ENCODE measurements at regions not wholly inside any gene's neighbourhood (a gene's known extent, or its start where the extent isn't known, plus 50 kb on each side); places are given as distances from the start of the nearest gene placed in this dataset.

DNA sequence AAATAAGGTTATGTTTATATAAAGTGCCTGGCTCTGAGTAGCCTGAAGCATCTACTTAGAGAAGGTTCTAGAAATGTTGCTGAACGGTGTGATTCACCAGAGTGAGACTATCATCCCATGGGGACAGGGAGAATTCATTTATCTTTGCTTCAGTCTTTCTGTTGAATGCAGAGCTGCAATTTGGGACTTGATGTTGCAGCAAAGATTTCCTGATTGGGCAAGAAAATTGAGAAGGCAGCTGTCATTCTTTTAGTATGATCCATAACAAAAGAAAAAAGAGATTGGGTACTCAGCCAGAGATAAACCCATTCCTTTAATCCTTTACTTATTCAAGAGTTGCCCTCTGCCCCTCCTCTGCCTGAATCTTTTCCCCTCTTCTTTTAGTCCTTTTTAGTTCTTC is 456.3 kb upstream of the WWC1 start:
- H3K36me3 Mint-ChIP-seq (ENCODE audit: low read depth): no peaks in the 10 kb centered on the region
- H3K27me3 Mint-ChIP-seq: no peaks in the 10 kb centered on the region
- no peak overlapping the region for H3K4me3 Mint-ChIP-seq
- H3K27ac Mint-ChIP-seq: no peak overlapping the region
- POLR2A ChIA-PET: no interaction called here
- CTCF ChIA-PET: no interaction called here
- no peaks in the 10 kb centered on the region for H3K4me1 Mint-ChIP-seq
- H3K9me3 Mint-ChIP-seq (ENCODE audit: low read depth): no peaks in the 10 kb centered on the region
- ATAC-seq (no peak), DNase-seq (no peak)
- intact Hi-C loops (cut with DNase I, micrococcal nuclease): no loop called here

DNA sequence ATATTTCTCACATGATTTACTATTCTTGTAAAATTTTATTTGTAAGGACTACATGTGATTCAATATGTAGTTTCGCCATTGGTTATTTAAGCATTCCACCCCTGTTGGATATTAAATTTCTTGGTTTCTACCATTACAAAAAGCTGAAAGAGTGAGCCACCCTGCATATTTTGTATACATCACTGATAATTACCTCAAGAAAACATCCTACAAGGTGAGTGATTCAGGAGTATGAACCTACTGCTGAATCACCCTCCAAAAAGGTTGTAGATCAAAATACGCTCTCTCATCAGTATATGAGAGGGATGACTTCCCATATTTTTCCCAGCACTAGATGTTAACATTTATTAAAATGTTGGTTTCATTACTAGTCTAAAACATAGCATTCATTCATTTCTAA is 454.3 kb upstream of the WWC1 start:
- ChIA-PET CTCF (no interaction called here), POLR2A (no interaction called here)
- no peaks in the 10 kb centered on the region for H3K9me3 Mint-ChIP-seq (ENCODE audit: low read depth)
- DNase-seq: no peak
- intact Hi-C loops (cut with DNase I, micrococcal nuclease): no loop called here
- no peaks in the 10 kb centered on the region for H3K36me3 Mint-ChIP-seq (ENCODE audit: low read depth)
- no peaks in the 10 kb centered on the region for H3K27me3 Mint-ChIP-seq
- no peaks in the 10 kb centered on the region for H3K4me1 Mint-ChIP-seq
- ATAC-seq: no peak
- H3K4me3 Mint-ChIP-seq: no peak overlapping the region
- H3K27ac Mint-ChIP-seq: no peak overlapping the region

DNA sequence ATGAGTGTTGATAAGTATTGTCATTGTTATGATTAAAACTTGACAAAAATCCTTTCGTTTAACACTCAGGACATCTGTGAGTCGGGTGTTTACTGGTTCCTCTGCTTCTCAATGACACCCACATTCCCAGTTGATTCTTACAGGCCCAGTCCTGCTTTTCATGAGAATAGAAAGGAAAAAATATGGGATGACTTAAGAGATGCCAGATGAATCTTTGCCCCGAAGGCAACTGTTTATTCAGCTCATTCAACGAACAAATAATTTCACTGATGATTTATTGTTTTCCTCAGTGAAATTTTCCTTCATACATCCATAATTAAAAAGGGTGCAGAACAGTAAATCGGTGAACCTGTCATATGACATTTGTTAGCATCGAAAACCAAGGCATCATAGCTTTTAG is 452.4 kb upstream of the WWC1 start:
- Mint-ChIP-seq H3K4me3 (no peak overlapping the region), H3K36me3 (ENCODE audit: low read depth) (no peaks in the 10 kb centered on the region), H3K9me3 (ENCODE audit: low read depth) (no peaks in the 10 kb centered on the region), H3K4me1 (no peaks in the 10 kb centered on the region), H3K27ac (no peak overlapping the region), H3K27me3 (no peaks in the 10 kb centered on the region)
- DNase-seq (no peak), ATAC-seq (no peak)
- POLR2A ChIA-PET: no interaction called here
- CTCF ChIA-PET: no interaction called here
- intact Hi-C loops (cut with DNase I, micrococcal nuclease): no loop called here

DNA sequence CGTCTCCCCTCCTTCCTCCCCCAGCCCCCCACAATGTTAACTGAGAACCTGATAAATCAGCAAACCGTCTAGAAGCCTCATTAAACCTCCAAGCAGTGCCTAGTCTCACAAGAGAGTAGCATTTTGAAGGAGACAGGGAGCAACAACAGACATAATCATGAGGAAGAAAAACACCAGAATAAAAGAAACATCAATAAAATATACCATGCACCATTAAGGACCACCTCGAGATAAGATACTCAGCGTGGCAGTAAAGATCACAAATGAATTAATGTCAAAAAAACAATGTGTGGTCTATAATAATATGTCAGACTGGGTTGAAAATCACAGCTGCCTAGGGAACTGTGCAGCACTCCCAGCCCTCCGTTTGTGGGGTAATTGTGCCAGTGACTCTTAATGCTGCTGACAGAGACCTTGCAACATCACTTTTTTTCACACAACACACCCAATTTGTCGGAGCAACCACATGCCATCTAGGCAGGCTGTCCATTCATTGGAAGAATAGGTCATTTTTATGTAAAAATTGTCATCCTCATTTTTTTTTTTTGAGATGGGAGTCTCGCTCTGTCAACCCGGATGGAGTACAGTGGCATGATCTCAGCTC is 450.8 kb upstream of the WWC1 start:
- H3K4me1 Mint-ChIP-seq: no peaks in the 10 kb centered on the region
- POLR2A ChIA-PET: no interaction called here
- no peaks in the 10 kb centered on the region for H3K27me3 Mint-ChIP-seq
- no peak overlapping the region for H3K27ac Mint-ChIP-seq
- intact Hi-C loops (cut with DNase I, micrococcal nuclease): no loop called here
- no peaks in the 10 kb centered on the region for H3K9me3 Mint-ChIP-seq (ENCODE audit: low read depth)
- CTCF ChIA-PET: no interaction called here
- no peaks in the 10 kb centered on the region for H3K36me3 Mint-ChIP-seq (ENCODE audit: low read depth)
- no peak for DNase-seq
- no peak overlapping the region for H3K4me3 Mint-ChIP-seq
- ATAC-seq: no peak

DNA sequence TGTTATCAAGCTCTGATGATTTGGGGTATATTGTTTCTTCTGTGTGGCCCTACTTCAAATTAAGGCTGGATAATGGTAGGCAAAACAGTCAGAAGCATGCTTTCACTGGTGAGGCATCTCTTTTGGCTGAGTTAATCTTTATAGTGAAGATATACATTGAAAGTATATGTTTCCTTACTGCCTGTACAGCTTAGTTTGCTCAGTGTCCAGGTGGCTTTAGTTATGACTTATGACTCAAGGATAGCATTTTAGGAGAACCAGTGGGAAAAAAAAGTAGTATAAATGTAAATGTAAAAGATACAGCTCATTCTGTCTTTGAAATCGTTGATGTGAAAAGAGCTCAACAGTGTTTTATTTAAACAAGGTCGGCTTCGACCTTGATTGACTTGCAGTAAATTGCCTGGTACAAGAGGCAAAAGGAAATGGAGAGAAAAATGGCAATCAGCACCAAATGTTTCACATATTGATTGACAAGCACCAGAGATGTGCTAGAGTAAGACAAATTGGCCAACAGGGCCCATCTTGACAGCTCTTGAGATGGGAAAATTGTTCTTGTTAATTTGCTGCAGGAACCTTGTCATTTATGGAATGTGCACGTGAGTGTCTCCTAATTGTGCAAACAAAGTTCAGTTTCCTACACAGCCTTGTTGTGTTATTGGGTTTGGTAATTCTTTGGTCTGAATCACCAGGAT is 447.4 kb upstream of the WWC1 start:
- no peak overlapping the region for H3K4me3 Mint-ChIP-seq
- ATAC-seq (no peak), DNase-seq (no peak)
- CTCF ChIA-PET: no interaction called here
- H3K36me3 Mint-ChIP-seq (ENCODE audit: low read depth): no peaks in the 10 kb centered on the region
- POLR2A ChIA-PET: no interaction called here
- H3K27me3 Mint-ChIP-seq: peaks cover 3% of the 10 kb centered on the region
- no peaks in the 10 kb centered on the region for H3K9me3 Mint-ChIP-seq (ENCODE audit: low read depth)
- no peaks in the 10 kb centered on the region for H3K4me1 Mint-ChIP-seq
- no peak overlapping the region for H3K27ac Mint-ChIP-seq
- intact Hi-C loops (cut with DNase I, micrococcal nuclease): no loop called here

DNA sequence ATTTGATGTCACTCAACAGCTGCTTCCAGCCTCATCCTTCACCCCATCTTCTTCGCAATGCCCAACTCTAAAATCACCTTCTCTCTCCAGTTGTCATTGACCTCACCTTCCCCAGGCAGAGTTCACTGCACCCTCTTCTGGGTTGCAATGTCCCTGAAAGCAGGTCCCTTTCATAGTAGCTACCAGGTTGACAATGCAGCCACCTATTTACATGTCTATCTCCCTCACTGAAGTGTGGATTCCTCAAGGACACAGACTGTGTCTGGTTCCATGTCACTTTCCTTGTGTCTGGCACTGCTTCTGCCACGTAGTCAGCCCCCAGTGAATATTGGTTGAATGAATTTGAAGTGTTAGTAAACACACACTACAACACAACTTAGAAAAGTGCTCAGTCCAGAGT is 445.5 kb upstream of the WWC1 start:
- Mint-ChIP-seq H3K9me3 (ENCODE audit: low read depth) (no peaks in the 10 kb centered on the region), H3K27me3 (peaks cover 3% of the 10 kb centered on the region), H3K4me1 (no peaks in the 10 kb centered on the region), H3K27ac (no peak overlapping the region), H3K36me3 (ENCODE audit: low read depth) (no peaks in the 10 kb centered on the region), H3K4me3 (no peak overlapping the region)
- no peak for DNase-seq
- no peak for ATAC-seq
- intact Hi-C loops (cut with DNase I, micrococcal nuclease): no loop called here
- CTCF ChIA-PET: no interaction called here
- POLR2A ChIA-PET: no interaction called here

DNA sequence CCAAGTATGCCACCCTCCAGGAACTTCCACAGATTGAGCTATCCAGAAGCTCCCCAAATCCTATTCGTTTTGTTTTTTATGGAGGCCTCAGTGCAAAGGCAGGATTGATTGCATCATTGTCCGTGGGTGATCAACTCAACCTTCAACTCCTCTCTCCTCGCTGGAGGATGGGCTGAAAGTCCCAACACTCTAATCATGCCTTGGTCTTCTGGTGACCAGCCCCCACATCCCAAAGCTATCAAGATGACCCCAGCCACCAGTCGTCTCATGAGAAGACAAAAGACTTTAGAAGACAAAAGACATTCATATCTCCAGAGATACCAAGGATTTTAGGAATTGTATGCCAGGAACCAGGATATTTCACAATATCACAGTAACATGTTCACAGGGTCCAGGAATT is 441.6 kb upstream of the WWC1 start:
- Mint-ChIP-seq H3K4me1 (no peaks in the 10 kb centered on the region), H3K27ac (no peak overlapping the region), H3K9me3 (ENCODE audit: low read depth) (no peaks in the 10 kb centered on the region), H3K27me3 (peaks cover 3% of the 10 kb centered on the region), H3K4me3 (no peak overlapping the region), H3K36me3 (ENCODE audit: low read depth) (no peaks in the 10 kb centered on the region)
- POLR2A ChIA-PET: no interaction called here
- intact Hi-C loops (cut with DNase I, micrococcal nuclease): no loop called here
- no peak for DNase-seq
- CTCF ChIA-PET: interaction anchor here (0.6 kb wide), 1 partner anchor 270 kb away, joined by 3 read pairs; no protein-coding TSS in a partner anchor
- ATAC-seq: no peak

DNA sequence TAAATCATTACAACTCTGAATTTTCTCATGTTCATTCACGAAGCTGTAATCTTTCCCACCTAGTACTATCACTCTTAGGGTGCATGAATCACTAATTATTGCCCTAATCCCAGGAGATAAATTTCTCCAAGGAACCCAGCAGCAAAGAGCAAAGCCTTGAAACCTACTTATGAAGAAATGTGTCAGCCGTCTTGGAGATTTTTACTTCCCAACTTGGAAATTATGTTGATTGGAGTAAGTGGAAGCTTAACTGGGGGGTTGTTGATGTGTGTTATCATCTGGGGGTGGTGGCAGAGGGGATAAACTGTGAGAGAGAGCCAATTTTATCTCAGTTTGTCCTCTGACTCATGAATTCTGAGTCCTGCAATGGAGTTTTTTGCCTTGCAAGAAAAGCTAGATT is 440.5 kb upstream of the WWC1 start:
- ChIA-PET CTCF (no interaction called here), POLR2A (no interaction called here)
- Mint-ChIP-seq H3K4me3 (no peak overlapping the region), H3K27ac (no peak overlapping the region), H3K36me3 (ENCODE audit: low read depth) (no peaks in the 10 kb centered on the region), H3K4me1 (no peaks in the 10 kb centered on the region), H3K27me3 (peaks cover 3% of the 10 kb centered on the region), H3K9me3 (ENCODE audit: low read depth) (no peaks in the 10 kb centered on the region)
- DNase-seq (no peak), ATAC-seq (no peak)
- intact Hi-C loops (cut with DNase I, micrococcal nuclease): no loop called here

DNA sequence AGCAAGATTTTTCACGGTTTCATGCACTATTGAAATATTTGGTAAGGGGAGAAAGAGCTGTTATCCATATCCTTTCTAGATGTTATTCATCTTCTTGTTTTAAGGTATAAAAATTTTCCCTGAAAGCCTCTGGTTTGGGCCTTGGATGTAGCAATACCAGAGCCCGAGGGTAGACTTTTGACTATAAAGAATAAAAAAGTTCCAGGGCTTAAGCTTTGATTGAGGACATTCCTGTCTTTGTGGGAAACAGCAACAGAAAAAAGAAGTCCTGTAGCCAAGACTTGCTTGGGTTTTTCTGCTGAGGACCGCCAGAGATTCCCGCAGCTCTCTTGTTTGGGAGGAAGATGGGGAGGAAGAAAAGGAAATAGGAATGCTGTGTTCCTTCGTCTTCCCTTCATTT is 440.0 kb upstream of the WWC1 start:
- peaks cover 3% of the 10 kb centered on the region for H3K27me3 Mint-ChIP-seq
- CTCF ChIA-PET: no interaction called here
- H3K9me3 Mint-ChIP-seq (ENCODE audit: low read depth): no peaks in the 10 kb centered on the region
- POLR2A ChIA-PET: no interaction called here
- DNase-seq (no peak), ATAC-seq (no peak)
- H3K27ac Mint-ChIP-seq: no peak overlapping the region
- H3K4me3 Mint-ChIP-seq: no peak overlapping the region
- H3K36me3 Mint-ChIP-seq (ENCODE audit: low read depth): no peaks in the 10 kb centered on the region
- H3K4me1 Mint-ChIP-seq: no peaks in the 10 kb centered on the region
- intact Hi-C loops (cut with DNase I, micrococcal nuclease): no loop called here

DNA sequence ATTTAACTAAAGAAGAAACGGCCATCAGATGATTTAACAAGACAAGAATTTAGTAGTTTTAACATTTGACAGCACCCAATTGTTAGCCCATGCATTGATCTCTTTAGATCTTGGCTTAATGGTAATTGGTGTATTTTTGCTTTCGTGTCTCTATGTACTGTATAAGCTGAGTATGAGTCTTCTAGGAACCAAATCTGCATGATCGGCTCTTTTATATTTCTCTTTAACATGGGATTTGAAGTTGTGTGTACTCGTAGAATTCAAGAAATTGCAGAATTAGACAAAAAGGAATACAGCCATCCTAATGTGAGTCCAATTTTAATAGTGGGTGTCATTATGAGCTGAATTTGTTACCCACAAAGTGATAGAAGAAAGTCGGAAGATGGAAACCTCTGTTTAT is 438.9 kb upstream of the WWC1 start:
- no peaks in the 10 kb centered on the region for H3K4me1 Mint-ChIP-seq
- intact Hi-C loops (cut with DNase I, micrococcal nuclease): no loop called here
- no peaks in the 10 kb centered on the region for H3K9me3 Mint-ChIP-seq (ENCODE audit: low read depth)
- no peak overlapping the region for H3K27ac Mint-ChIP-seq
- peaks cover 3% of the 10 kb centered on the region for H3K27me3 Mint-ChIP-seq
- H3K36me3 Mint-ChIP-seq (ENCODE audit: low read depth): no peaks in the 10 kb centered on the region
- H3K4me3 Mint-ChIP-seq: no peak overlapping the region
- no peak for ATAC-seq
- ChIA-PET CTCF (no interaction called here), POLR2A (no interaction called here)
- no peak for DNase-seq

DNA sequence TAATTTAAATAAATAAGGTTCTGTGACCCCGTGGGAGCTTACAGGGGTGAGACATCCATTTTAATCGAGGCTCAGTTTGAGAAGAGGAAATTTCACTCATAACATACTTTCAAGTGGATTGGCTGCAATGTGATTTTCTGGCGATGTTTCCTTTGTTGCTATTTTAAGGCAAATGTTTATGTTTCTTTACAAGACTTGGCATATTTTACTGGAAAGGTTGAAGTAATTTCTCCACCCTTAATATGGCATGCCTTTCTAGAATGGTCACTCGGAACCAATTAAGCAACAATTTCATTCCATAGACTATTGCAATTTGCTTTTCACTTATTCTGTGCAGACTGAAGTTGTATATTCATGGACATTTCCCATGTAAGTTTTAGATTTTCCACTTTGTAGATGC is 438.0 kb upstream of the WWC1 start:
- H3K27ac Mint-ChIP-seq: no peak overlapping the region
- no peak overlapping the region for H3K4me3 Mint-ChIP-seq
- ATAC-seq (no peak), DNase-seq (no peak)
- POLR2A ChIA-PET: no interaction called here
- H3K9me3 Mint-ChIP-seq (ENCODE audit: low read depth): no peaks in the 10 kb centered on the region
- H3K4me1 Mint-ChIP-seq: no peaks in the 10 kb centered on the region
- no peaks in the 10 kb centered on the region for H3K27me3 Mint-ChIP-seq
- intact Hi-C loops (cut with DNase I, micrococcal nuclease): no loop called here
- CTCF ChIA-PET: no interaction called here
- H3K36me3 Mint-ChIP-seq (ENCODE audit: low read depth): no peaks in the 10 kb centered on the region

DNA sequence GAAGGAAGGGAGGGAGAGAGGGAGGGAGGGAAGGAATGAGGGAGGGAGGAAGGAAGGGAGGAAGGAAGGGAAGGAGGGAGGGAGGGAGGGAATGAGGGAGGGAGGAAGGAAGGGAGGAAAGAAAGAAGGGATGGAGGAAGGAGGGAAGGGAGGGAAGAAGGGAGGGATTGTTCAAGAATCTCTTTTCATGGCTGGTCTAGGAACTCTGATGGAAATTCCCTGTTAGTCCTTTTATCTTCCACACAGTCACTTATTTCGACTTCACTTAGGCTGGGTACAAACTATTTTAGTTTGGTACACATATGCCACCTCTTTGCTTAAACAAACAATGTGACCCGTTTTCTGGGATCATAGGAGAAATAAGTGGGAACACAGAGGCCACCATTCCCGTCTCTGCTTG is 435.6 kb upstream of the WWC1 start:
- intact Hi-C loops (cut with DNase I, micrococcal nuclease): no loop called here
- POLR2A ChIA-PET: no interaction called here
- Mint-ChIP-seq H3K4me3 (no peak overlapping the region), H3K4me1 (no peaks in the 10 kb centered on the region), H3K27me3 (no peaks in the 10 kb centered on the region), H3K27ac (no peak overlapping the region), H3K9me3 (ENCODE audit: low read depth) (no peaks in the 10 kb centered on the region), H3K36me3 (ENCODE audit: low read depth) (no peaks in the 10 kb centered on the region)
- no peak for ATAC-seq
- CTCF ChIA-PET: no interaction called here
- no peak for DNase-seq

DNA sequence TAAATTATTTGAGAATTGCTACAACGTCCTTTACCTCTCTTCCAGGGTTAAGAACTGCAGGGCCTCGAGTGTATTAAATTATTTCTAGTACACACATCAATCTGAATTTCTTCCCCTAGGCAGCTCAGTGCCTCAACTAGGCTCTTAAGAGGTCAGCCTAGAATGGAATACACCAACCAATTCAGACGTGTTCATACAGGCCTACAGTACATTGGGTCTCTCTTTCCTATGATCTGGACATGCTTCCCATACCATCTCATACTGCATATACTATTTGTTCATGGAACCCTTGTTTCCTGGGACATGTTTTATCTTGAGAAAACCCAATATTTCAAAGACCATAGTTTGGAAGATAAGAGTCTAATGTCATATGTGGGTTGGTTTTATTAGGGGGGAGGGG is 434.1 kb upstream of the WWC1 start:
- no peaks in the 10 kb centered on the region for H3K9me3 Mint-ChIP-seq (ENCODE audit: low read depth)
- CTCF ChIA-PET: no interaction called here
- no peaks in the 10 kb centered on the region for H3K4me1 Mint-ChIP-seq
- POLR2A ChIA-PET: no interaction called here
- H3K27ac Mint-ChIP-seq: no peak overlapping the region
- H3K36me3 Mint-ChIP-seq (ENCODE audit: low read depth): no peaks in the 10 kb centered on the region
- DNase-seq (no peak), ATAC-seq (no peak)
- intact Hi-C loops (cut with DNase I, micrococcal nuclease): no loop called here
- H3K4me3 Mint-ChIP-seq: no peak overlapping the region
- H3K27me3 Mint-ChIP-seq: no peaks in the 10 kb centered on the region
